ENCODE measurements at regions not wholly inside any gene's neighbourhood (a gene's known extent, or its start where the extent isn't known, plus 50 kb on each side); places are given as distances from the start of the nearest gene placed in this dataset.

DNA sequence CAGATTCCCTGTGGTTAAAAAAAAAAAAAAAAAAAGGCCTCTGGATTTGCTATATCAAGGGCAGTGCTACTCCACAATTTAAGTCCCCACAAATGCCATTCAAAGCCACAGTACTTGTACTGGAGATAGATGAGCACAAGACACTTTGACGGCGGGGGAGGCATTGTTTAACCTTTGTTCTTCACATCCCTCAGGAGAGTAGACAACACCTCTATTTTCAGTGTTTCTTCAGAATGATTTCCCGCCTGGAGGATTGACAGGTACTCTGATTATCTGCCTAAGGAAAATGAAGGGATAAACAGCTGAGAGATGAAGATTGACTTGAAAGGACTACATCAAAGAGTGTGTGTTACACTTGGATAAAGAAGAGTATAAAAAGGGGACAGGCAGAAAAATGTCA, 58.7 kb downstream of the OTOL1 start:
- Histone ChIP-seq H3K9me3 (no peaks in the 10 kb centered on the region), H3K4me3 (no peak overlapping the region), H3K4me1 (no peaks in the 10 kb centered on the region), H3K36me3 (no peaks in the 10 kb centered on the region), H3K27ac (no peak overlapping the region), H3K27me3 (no peaks in the 10 kb centered on the region)
- DNase-seq (ENCODE audit: extremely low spot score in 2 of 2): no peak
- no peak for TF ChIP-seq POLR2AphosphoS5 (IDR thresholded peaks at IDR 0.05; ENCODE audit: insufficient read depth in 1 of 2, low read depth in 1 of 2)
- no peak for TF ChIP-seq CTCF (IDR thresholded peaks at IDR 0.05)
- intact Hi-C loops (cut with DNase I): no loop called here

DNA sequence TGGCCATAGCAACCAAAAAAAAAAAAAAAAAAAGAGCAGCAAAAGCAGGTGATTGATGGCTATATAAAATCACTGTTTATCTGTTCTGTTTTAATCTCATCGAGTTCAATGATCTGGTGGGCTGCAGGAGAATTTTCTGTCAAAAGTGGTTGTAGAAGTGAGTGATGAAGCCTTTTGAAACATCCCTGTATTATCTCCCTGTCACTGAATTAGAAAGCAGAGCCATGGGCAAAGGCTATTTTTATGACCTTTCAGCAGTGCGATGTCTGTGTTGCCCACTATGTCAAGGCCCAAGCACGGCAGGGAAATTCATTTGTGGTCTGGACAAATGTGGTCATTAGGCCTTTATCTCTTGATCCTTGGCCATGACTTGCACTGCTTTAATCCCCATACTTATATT, 59.9 kb downstream of the OTOL1 start:
- H3K36me3 ChIP-seq: no peaks in the 10 kb centered on the region
- intact Hi-C loops (cut with DNase I): no loop called here
- H3K4me1 ChIP-seq: no peaks in the 10 kb centered on the region
- H3K4me3 ChIP-seq: no peak overlapping the region
- no peaks in the 10 kb centered on the region for H3K9me3 ChIP-seq
- TF ChIP-seq POLR2AphosphoS5 (IDR thresholded peaks at IDR 0.05; ENCODE audit: insufficient read depth in 1 of 2, low read depth in 1 of 2) (no peak), CTCF (IDR thresholded peaks at IDR 0.05) (no peak), POLR2A (IDR thresholded peaks at IDR 0.05) (no peak)
- no peak for DNase-seq (ENCODE audit: extremely low spot score in 2 of 2)
- no peaks in the 10 kb centered on the region for H3K27me3 ChIP-seq
- H3K27ac ChIP-seq: no peak overlapping the region

DNA sequence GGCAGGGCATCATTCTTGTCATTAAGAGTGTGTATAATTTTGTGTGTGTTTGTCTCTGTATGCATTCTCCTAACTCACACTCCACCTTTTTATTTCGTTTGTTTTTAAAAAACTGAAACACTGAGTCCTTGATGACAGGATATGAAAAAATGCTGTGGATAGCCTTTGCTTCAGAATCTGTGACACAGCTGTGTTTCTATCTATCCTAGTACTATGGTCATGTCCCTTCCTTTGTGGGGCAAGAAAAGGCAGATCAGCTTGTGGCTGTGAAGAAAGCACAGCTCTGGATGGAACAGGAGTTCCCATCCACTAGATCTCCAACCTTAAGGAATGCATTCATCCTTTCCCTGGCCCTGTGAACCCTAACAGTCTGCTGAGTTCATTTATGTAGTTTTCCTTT, 60.3 kb downstream of the OTOL1 start:
- Histone ChIP-seq H3K27me3 (no peaks in the 10 kb centered on the region), H3K4me1 (no peaks in the 10 kb centered on the region), H3K9me3 (no peaks in the 10 kb centered on the region), H3K4me3 (no peak overlapping the region), H3K36me3 (no peaks in the 10 kb centered on the region), H3K27ac (no peak overlapping the region)
- no peak for DNase-seq (ENCODE audit: extremely low spot score in 2 of 2)
- intact Hi-C loops (cut with DNase I): no loop called here
- TF ChIP-seq CTCF (IDR thresholded peaks at IDR 0.05) (no peak), POLR2A (IDR thresholded peaks at IDR 0.05) (no peak), POLR2AphosphoS5 (IDR thresholded peaks at IDR 0.05; ENCODE audit: insufficient read depth in 1 of 2, low read depth in 1 of 2) (no peak)

DNA sequence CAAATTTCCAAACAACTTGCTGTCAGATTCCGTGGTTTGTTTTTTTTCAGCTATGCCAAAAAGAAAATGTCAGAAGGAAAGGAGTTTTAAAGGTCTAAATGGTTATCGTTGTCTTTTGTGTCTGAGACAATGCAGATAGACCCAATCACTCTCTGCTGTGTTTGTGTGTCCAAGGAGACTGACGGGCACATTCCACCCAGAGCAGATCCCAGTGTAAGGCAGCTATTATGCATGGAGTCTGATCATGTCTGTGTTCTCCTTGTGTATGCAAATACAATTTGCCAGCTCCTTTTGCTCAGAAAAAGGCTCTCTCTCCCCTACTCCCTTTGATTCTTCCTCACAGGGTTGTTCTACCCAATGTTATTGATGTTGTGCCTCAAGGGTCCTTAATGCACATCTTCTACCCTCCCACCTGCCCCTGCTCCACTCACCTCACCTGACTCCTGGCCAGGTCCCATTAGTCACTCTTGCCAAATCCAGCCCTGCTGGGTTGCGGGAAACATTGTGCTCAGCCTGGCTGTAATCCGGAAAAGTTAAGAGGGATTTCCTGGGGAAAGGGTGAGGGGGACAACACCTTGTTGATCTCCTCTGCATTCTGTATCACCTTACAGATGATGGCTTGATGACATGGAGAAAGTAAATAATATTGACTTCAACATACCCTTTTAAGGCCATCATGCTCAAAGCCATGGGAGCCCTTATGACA, 61.0 kb downstream of the OTOL1 start:
- TF ChIP-seq CTCF (IDR thresholded peaks at IDR 0.05) (no peak), POLR2AphosphoS5 (IDR thresholded peaks at IDR 0.05; ENCODE audit: insufficient read depth in 1 of 2, low read depth in 1 of 2) (no peak), POLR2A (IDR thresholded peaks at IDR 0.05) (no peak)
- Histone ChIP-seq H3K27me3 (no peaks in the 10 kb centered on the region), H3K4me3 (no peak overlapping the region), H3K27ac (no peak overlapping the region), H3K36me3 (no peaks in the 10 kb centered on the region), H3K9me3 (no peaks in the 10 kb centered on the region), H3K4me1 (no peaks in the 10 kb centered on the region)
- no peak for DNase-seq (ENCODE audit: extremely low spot score in 2 of 2)
- intact Hi-C loops (cut with DNase I): no loop called here

DNA sequence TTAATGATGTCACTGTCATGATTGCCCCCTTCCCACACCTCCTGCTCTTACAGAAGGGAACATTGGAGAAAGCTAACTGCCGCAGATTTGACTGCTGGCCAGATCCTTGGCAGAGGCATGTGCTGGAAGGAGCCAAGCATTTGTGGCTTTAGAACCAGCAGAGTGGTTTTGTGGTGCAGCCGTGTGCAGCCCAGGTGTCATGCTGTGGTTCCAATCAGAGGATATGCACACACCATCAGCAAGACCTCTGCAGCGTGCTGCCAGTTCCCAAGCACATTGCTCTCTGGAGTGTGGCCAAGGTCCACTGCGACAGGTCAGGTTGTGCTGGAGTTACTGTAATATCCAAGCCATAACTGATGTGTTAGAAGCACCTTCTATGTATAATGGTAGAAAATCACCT, 61.6 kb downstream of the OTOL1 start:
- intact Hi-C loops (cut with DNase I): no loop called here
- no peak for DNase-seq (ENCODE audit: extremely low spot score in 2 of 2)
- H3K27ac ChIP-seq: no peak overlapping the region

More for the DNA sequence above, 61.6 kb downstream of the OTOL1 start:
- Histone ChIP-seq H3K27me3 (no peaks in the 10 kb centered on the region), H3K9me3 (no peaks in the 10 kb centered on the region), H3K4me3 (no peak overlapping the region), H3K4me1 (no peaks in the 10 kb centered on the region), H3K36me3 (no peaks in the 10 kb centered on the region)
- TF ChIP-seq POLR2AphosphoS5 (IDR thresholded peaks at IDR 0.05; ENCODE audit: insufficient read depth in 1 of 2, low read depth in 1 of 2) (no peak), POLR2A (IDR thresholded peaks at IDR 0.05) (no peak), CTCF (IDR thresholded peaks at IDR 0.05) (no peak)
